ENCODE measurements at regions not wholly inside any gene's neighbourhood (a gene's known extent, or its start where the extent isn't known, plus 50 kb on each side); places are given as distances from the start of the nearest gene placed in this dataset.

DNA sequence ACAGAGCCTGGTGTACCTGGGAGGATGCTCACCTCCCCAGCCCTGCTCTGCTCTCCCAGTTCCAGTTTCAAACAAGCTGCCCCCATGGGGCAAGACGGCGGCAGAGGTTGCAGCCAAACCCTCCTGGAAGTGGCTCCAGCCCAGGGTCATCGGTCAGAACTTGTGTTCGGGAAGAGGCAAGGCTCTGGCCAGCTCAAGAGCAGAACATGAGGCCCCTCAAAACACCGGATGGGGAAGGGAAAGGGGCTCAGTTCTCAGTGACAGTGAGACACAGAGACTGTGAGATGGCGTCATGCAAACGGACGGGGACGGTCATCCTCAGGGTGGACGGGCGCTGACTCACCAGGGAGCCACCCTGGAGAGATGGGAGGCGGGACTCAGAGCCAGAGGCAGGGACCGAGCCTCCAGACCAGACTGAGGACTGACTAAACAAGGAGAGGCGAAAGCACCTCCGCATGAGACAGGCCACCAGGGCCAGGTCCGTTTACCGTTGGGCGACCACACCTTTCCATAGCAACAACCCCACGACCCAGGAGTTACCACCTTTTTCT lies 63.9 kb upstream of the GALNT9 start:
- no peak for DNase-seq

GRCh38 chr12:132392389-132393244 lies 63.2 kb upstream of the GALNT9 start:
- DNase-seq = no peak

DNA sequence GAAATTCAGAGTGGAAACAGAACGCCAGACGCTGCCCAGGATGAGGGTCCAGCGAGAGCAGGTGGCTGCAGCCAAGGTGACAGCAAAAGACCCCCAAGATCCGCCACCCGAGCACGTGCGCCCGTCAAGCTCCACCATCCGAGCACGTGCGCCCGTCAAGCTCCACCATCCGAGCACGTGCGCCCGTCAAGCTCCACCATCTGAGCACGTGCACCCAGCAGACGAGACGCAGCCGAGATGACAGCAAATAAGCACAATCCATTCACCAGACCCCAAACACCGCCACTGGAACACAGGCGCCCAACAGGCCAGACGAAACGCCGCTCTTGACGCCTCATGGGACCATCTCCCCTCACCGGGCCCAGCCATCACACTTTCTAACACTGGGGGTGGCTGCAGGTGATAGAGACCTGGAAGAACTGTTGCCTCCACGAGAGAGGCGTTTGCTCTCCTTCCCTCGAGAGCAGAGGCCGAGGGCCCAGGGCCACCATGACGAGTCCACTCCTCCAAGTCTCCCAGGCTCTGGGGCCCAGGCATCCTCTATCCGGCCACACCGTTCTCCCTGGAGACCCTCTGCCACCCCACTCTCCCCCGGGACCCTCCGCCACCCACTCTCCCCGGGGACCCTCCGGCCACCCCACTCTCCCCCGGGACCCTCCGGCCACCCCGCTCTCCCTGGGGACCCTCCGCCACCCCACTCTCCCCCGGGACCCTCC lies 62.1 kb upstream of the GALNT9 start:
- no peak for DNase-seq

GRCh38 chr12:132390287-132391076 lies 61.1 kb upstream of the GALNT9 start:
- DNase-seq = no peak

DNA sequence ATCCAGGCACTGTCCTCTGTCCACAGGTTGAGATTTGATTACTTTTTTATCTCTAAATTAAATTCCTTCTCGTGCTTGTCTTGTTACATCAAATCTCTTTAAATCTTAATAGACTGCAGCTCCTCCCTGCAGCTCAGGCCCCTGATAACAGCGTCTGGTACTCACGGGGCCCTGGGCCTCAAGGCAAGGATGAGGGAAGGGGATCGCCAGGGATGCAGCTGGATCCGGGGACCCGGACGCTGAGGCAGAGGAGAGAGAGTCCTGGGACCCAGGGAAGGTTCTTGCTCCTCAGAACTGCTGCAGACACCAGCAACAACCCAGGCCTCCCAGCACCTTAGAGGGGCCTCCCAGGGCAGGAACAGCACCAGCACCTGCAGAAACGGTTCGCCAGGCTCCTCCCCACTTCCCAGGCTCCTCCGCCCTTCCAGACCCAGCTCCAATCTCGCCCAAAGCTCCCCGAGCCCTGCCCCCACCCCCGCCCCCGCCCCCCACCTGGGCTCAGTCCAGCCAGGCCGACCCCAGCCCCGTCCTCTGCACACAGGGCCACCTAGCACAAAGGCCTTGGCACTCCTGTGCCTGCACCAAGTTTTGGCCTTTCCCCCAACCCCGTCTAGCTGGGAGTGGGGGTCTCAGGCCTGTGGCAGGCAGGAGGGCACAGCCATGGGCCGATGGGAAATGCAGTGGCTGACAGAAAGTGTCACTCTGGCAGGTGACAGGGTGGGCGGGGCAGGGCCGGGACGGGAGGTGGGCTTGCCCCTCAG lies 60.3 kb upstream of the GALNT9 start:
- DNase-seq = no peak

- no peak for DNase-seq
Observed at GRCh38 chr12:132389026-132389425, 59.6 kb upstream of the GALNT9 start.

DNA sequence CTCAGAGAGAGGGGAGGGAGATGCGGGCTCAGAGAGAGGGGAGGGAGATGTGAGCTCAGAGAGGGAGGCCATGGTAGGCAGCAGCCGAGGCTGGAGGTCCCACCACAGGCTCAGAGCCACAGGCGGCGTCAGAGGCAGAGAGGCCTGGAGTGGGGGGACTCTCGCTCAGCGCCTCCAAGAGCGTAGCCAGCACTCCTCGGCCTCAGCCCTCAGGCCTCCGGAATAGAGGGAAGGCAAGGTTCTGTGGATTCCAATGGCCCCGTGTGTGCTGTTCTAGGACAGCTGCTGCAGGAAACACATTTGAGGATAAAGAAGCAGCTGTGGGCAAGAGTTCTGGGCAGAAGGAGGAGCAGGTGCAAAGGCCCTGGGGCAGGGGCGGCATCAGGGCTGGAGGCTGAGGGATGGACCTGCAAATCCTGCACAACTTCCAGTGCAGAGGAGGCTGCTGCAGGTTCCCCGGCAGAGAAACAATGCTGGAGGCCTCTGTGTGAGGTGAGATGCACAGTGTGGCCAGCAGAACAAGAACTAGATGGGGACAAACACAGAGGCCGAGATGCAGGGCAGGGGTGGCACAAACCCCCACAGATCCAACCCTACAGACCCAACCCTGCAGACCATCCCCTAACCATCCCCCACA lies 59.1 kb upstream of the GALNT9 start:
- DNase-seq = no peak

DNA sequence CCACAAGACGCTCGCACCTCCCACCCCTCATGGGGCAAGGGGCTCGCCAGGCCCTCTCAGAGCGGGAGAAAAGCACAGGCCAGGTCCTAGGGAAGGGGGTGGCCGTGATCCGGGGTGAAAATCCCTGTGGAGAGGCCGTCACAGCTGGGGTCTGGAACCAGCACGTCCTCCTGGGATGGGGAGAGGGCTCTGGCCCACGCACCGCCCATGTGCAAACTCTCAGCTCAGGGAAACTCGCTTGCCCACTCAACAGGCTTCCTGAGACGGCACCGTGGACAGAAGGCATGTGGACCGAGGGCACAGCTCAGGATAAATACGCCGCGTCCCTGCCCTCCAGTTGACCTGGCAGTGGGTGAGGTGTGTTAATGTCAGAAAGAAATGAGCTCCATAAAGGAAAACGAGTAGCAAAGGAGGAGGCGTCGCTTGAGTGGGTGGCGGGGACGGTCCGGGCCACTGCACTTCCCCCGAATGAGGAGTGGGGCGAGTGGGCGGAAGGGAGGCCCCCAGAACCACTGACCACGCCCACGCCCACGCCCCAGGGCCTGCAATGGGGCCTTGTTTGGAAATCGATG lies 57.6 kb upstream of the GALNT9 start:
- no peak for DNase-seq

- no peak for DNase-seq
Observed at GRCh38 chr12:132385923-132386751, 56.7 kb upstream of the GALNT9 start.

- DNase-seq = no peak
Observed at GRCh38 chr12:132384916-132385774, 55.8 kb upstream of the GALNT9 start.

GRCh38 chr12:132380641-132381040 lies 51.3 kb upstream of the GALNT9 start:
- no peak for DNase-seq

GRCh38 chr12:132379996-132380395 lies 50.6 kb upstream of the GALNT9 start:
- DNase-seq = no peak

DNA sequence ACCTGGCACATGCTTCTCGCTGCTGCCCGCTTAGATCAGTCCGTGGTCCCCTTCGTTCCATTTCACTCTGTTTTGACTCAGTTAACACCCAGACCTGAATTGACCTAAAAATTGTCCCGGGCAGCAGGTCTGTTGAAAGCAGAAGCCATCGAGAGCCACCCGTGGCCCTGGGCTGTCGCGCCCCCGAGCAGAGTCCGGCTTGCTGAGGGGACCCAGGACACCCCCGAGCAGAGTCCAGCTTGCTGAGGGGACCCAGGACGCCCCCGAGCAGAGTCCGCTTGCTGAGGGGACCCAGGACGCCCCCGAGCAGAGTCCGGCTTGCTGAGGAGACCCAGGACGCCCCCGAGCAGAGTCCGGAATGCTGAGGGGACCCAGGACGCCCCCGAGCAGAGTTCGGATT lies 50.2 kb upstream of the GALNT9 start:
- no peak for DNase-seq
